GM18873 (cell line): ENCODE measurements at regions not wholly inside any gene's neighbourhood (a gene's known extent, or its start where the extent isn't known, plus 50 kb on each side); places are given as distances from the start of the nearest gene placed in this dataset.
"Not testable (repeated sequence)": the region's sequence is repeated elsewhere in the genome, so short reads cannot be mapped to it uniquely, and the experiment has no call there.

Source experiments
- ATAC-seq: cut with Tn5 transposase; IDR thresholded peaks from one replicate; pipeline ENCODE4 v1.9.1; 2021; ENCODE audit warnings: mild to moderate bottlenecking, moderate library complexity, moderate number of reproducible peaks; ENCODE audit not compliant: unreplicated experiment, low FRiP score

GRCh38 chr2:90179591-90179990 lies 1488.1 kb downstream of the RPIA start:
- not testable (repeated sequence) for ATAC-seq

GRCh38 chr2:90207454-90208058 lies 1516.1 kb downstream of the RPIA start:
- ATAC-seq: no peak

DNA sequence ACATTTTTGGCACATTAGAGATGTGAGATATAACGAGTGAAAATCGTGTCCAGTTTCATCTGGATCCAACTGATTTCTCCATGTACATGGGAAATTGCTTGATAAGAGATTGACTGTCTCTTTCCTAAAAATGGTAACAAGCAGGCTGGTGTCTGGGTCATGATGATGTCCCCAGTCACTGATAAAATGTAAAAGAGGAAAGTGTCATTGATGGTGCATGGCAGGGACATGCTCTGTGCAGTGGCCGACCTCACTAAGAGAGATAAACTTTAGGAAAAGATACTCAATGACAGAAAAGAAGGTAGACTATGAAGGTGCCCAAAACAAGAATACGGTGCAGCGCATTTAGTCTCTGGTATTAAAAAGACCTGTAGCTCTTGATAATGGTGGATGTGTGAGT lies 1517.5 kb downstream of the RPIA start:
- ATAC-seq: no peak

DNA sequence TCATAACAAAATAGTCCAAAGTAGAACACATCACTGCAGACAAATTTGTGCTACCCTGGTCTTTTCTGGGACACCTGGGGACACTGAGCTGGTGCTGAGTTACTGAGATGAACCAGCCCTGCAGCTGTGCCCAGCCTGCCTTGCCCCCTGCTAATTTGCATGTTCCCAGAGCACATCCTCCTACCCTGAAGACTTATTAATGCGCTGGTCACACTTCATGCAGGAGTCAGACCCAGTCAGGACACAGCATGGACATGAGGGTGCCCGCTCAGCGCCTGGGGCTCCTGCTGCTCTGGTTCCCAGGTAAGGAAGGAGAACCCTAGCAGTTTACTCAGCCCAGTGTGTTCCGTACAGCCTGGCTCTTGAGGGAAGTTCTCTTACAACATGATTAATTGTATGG lies 1518.3 kb downstream of the RPIA start:
- no peak for ATAC-seq

DNA sequence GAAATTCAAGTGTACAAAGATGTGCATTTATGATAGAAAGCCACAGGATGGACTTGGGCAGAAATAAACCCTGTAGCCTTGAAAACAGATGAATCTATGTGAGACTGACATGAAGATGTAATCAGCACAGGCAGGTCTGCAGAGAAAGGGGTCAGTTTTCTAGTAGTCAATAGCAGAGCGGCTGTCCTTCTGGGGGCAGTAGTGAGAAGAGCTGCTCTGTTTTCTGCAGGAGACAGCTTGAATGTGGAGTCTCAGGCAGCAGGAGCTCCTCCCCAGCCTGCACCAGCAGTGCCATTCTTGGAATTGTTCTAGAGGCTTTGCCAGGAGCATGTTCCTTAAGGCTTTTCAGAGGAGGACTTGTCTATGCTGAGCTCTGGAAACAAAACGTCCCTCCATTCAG lies 1524.4 kb downstream of the RPIA start:
- ATAC-seq: not testable (repeated sequence)

DNA sequence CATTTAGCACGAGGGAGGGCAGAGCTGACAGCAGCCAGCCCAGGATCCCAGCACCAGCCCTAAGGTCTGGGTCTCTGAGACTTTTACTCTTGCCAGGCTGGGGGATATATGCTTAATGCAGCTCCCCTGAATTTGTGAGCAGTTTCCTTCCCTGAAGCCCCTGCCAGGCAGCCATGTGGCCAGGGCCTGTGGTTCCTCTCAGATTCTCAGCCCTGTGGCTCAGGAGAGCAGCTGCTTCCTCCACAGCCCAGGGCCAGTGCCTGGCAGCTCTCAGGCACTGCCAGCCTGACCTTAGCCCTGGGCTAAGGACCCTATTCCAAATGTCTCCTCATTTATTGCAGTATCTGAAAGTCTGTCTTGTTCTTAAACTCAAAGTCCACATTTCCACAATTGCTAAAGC lies 1525.3 kb downstream of the RPIA start:
- ATAC-seq: not testable (repeated sequence)

- ATAC-seq: not testable (repeated sequence)
These were observed 1527.1 kb downstream of the RPIA start for GRCh38 chr2:90218534-90218933.

DNA sequence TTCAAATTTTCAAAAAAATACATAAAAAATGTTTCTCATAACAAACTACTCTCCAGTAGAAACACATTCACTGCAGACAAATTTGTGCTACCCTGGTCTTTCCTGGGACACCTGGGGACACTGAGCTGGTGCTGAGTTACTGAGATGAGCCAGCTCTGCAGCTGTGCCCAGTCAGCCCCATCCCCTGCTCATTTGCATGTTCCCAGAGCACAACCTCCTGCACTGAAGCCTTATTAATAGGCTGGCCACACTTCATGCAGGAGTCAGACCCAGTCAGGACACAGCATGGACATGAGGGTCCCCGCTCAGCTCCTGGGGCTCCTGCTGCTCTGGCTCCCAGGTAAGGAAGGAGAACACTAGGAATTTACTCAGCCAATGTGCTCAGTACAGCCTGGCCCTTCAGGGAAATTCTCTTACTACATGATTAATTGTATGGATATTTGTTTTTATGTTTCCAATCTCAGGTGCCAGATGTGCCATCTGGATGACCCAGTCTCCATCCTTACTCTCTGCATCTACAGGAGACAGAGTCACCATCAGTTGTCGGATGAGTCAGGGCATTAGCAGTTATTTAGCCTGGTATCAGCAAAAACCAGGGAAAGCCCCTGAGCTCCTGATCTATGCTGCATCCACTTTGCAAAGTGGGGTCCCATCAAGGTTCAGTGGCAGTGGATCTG lies 1529.3 kb downstream of the RPIA start:
- not testable (repeated sequence) for ATAC-seq

GRCh38 chr2:90221300-90221651 lies 1529.8 kb downstream of the RPIA start:
- ATAC-seq: no peak

DNA sequence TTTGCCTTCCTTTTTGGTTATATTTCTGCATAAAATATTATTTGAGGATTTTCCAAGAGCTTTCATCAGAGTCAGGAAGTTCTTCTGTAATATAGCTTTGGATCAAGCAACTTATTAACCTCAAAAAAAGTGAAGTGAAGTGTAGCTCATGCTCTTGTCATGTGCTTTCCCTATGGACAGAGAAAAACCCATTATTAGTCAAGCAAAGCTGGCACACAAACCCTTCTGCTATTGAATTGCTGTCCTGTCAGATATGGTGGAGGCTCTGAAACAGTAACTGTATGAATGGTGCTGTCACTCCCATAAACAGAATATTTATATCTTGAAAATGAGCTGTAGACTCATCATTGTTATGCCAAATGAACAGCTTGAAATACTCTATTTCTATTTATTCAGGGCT lies 1533.3 kb downstream of the RPIA start:
- not testable (repeated sequence) for ATAC-seq

GRCh38 chr2:90226465-90227072 lies 1535.1 kb downstream of the RPIA start:
- ATAC-seq: not testable (repeated sequence)

DNA sequence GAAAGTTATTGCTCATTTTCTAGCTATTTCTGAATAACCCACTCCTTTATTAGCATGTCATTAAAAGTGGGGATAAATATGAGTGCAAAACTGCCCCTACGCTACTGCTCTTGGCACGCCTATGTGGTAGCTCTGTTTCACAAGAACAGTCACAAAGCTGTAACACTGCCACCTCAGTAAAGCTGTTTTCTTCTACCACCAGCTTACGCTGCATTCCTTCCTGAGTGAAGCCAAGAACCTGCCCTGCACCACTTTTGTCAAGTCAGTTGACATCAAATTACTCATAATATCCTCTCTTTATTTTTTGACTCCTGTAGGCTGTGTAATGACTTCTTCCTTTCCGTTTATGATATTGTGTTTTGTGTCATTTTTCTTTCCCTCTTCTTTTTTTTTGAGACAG lies 1539.7 kb downstream of the RPIA start:
- ATAC-seq: not testable (repeated sequence)

DNA sequence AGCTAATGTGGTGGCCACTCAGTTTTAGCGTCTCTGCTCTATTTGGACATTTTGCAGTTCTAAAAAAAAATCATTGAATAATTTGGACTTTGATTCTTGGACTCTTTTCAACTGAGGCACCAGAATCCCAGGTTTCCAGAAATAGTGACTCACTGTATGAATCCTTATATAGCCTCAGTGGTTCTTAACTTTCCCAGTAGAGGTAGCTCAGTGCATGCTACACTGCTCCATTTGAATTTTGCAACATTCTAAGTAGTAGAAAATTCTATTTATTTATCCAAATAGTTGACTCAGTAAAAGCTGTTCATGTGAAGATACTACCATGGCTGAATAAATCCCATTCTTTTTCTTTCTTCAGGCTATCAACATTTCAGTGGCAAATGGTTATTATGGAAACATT lies 1544.0 kb downstream of the RPIA start:
- ATAC-seq: not testable (repeated sequence)

DNA sequence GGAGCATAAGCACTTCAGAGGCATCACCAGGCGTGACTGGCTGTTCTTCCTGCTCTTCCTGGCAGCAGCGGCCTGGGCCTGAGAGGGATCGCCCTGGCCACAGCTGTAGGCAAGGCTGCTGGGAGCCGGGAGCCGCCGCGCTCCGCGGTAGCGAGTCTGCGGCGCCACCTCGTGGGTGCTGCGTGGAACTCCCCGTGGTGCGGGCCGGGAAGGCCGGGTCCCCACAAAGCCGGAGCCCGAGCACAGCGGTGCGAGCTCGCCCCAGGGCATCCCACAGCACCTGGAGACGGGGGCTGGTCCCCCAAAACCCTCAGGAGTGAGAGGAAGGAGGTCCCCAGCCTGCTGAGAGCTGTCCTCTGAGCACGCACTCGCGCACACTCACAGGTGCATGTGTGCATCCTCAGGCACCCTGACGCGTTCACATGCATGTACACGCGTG lies 1546.5 kb downstream of the RPIA start:
- not testable (repeated sequence) for ATAC-seq

GRCh38 chr2:90238505-90239230 lies 1547.2 kb downstream of the RPIA start:
- not testable (repeated sequence) for ATAC-seq

DNA sequence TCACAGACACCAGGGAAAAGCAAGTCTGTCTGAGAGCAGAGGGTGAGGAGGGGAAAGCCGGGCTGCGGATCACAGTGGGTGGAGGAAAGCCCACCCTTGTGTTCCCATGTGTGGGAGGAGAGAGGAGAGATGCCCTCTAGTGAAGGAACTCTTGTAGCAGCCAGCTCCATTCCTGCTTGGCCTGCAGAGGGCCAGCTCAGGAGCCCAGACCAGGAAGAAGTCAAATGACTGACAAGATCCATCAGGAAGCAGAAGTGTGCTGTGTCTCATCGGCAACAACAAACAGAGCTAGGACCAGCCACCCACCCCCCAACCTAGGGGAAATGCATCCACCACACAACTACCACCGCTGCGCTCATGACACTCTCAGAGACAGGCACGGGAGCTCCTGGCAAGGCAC lies 1548.3 kb downstream of the RPIA start:
- ATAC-seq: not testable (repeated sequence)

DNA sequence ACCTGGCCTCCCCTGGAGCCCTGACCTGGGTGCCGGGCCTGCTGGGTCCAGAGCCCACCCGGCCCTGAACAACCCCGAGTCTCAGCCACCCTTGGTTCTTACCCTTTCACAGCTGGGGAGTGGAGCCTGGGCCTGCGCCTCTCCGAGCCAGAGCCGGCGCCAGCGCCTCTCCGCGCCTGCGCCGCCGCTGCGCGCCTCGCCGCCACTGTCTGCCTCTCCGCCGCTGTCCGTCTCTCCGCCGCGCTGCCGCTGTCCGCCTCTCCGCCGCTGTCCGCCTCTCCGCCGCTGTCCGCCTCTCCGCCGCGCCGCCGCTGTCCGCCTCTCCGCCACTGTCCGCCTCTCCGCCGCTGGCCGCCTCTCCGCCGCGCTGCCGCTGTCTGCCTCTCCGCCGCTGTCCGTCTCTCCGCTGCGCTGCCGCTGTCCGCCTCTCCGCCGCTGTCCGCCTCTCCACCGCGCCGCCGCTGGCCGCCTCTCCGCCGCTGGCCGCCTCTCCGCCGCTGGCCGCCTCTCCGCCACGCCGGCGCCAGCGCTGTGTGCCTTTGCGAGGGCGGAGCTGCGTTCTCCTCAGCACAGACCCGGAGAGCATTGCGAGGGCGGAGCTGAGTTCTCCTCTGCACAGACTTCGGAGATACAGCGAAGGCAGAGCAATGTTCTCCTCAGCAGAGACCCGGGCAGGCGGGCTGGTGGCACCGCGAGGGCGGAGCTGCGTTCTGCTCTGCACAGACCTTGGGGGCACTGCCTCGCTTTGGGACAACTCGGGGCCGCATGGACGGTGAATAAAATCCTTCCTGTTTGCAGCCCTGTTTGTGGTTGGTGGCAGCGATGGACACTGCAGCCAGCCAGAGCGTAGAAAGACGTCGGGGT lies 1553.7 kb downstream of the RPIA start:
- not testable (repeated sequence) for ATAC-seq

DNA sequence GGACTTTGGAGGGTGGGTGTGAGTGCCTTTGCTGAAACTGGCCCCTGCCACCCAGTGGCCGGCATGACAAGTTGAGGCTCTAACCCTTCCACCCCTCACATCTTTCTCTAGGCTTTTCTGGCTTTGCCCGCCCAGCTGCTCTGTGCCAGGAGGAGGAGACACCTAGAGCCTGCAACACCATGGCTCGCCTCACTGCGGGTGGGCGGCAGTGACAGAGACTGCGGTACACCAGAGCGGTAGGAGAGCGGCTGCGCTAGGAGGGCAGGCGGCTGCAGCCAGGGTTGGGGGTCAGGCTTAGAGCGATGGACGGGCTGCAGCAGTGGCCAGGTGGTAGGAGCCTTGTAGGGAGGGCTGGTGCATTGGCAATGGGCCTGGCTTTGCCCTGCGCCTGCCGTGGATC lies 1556.9 kb downstream of the RPIA start:
- ATAC-seq: not testable (repeated sequence)

DNA sequence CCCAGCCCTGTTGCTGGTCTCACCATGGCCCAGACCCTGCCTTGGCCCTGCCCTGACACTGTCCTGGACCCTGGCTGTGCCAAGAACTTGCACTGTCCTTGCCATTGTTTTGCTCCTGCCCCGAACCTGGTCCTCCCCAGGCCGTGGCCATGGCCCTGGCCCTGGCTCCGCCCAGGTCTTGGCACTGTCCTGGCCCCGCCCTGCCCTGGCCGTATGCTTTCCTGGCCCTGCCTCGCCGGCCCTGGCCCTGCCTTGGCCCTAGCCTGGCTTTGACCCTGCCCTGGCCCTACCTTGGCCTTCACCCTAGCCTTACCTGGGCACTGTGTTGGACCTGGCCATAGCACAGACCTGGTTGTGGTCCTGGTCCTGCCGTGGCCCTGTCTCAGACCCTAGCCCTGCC lies 1558.9 kb downstream of the RPIA start:
- ATAC-seq: not testable (repeated sequence)

DNA sequence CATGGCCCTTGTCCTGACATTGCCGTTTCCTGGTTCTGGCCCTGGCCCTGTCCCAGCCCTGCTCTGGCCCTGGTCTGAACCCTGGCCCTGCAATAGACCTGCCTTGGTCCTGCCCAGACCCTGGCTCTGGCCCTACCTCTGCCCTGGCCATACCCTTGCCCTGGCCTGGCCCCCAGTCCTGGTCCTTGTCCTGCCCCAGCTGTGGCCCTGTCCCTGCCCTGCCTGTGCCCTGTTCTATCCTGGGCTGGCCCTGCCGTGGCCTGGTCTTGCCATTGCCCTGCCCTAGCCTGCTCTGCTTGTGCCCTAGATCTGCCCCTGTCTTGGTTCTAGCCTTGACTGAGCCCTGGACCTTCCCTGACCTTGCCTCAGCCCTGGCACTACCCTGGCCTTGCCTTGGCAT lies 1560.1 kb downstream of the RPIA start:
- not testable (repeated sequence) for ATAC-seq
